HG03108 (cell line): ENCODE measurements at regions not wholly inside any gene's neighbourhood (a gene's known extent, or its start where the extent isn't known, plus 50 kb on each side); places are given as distances from the start of the nearest gene placed in this dataset.

Experiments
- ATAC-seq: cut with Tn5 transposase; IDR thresholded peaks from one replicate; pipeline ENCODE4 v1.9.1; 2021; ENCODE audit warnings: moderate library complexity; ENCODE audit not compliant: unreplicated experiment

DNA sequence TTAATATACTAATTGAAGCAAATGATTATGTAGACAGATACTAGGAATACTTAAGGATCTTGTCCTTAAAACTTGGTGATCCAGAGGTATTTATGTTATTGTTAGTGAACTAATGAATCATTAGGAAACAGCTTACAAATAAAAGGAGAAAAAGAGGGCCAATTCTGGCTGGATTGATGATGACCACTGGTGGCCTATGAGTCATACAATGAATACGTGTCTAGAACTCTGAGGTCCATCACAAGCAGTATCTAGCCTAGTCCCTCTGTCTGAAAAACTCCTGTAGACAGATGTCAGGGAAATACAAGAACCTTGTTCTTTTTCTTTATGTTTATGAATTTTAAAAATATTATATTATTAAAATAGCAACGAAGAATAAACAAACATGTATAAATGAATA is 51.7 kb upstream of the RTL1 start:
- no peak for ATAC-seq

DNA sequence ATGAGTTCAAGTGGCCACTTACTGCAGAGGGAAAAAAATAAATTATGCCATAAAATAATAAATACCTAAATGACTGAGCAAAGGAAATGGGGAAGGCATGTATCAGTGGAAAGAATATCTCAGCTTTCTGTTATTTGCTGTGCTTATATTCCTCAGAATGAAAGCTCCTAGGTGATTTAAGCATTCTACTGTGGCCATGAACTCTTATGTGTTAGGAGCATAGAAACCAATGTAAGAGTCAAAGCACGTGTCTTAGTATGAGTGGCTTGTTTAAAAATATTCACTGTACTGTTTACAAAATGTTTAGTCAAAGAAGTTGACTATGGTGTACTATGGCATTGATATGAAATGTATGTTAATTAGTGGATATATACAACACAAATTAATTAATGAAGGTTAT is 59.0 kb upstream of the RTL1 start:
- no peak for ATAC-seq

- no peak for ATAC-seq
Observed at GRCh38 chr14:100965296-100965695, 61.8 kb upstream of the RTL1 start.

DNA sequence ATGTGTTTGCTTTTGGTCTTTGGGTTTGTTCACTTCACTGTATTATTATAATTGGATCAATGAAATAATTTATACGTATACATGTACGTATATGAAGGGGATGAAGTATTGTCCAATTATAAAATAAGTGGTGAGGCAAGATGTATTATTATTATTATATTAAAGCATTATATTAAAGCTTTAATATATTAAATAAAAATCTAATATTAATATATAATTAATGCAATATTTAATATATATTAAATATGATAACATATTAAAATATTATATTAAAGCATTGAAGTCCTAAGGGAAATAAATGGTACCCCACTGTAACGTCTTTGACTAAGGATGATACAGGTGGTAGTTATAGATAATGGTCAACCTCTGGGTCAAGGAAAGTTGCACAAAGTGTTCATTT is 63.7 kb upstream of the RTL1 start:
- no peak for ATAC-seq

DNA sequence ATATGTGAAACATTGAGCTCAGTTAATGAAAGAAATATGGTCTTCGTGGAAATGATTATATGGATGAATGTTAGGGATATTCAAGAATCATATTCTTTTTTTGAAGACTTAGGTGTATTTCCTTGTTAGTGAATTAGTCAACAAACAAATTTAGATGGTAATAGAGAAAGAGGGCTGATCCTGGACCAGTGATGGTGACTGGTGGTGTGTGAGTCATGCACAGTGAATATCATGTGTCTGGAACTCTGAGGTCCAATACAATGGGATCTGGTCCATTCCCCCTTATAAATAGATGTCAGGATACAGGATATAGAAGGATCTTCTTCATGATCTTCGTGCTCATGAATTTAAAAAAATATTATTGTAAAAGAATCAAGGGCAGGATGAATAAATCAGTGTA is 64.4 kb upstream of the RTL1 start:
- no peak for ATAC-seq

DNA sequence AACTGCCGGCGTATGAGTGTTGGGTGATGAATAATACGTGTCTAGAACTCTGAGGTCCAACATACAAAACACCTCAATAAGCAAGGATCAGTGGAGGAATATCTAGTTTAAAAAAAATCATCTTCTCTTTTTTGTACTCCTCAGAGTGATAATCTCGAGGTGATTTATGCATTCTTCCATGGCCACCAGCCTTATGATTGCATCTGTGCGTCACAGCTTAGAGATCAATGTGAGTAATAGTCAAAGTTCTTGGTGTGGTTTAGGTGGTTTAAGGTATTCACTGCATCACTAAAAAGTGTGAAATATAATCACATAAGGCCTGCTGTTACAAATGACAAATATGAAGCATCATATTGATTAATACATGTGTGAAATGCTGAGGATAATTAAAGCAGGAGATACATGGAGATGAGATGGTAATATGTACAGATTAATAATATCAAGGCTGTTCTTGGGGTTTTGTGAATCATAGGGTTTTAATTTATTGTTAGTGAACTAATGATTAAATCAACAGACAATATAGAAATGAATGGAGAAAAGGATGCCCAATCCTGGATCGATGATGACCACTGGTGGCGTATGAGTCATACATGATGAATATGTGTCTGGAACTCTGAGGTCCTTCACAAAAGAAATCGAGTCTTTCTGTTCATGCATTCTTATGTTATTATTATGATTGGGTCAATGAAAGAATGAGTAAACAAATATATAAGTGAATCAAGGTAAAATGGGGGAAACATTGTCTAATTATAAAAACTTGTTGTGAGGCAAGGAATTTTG is 68.8 kb upstream of the RTL1 start:
- ATAC-seq = no peak

DNA sequence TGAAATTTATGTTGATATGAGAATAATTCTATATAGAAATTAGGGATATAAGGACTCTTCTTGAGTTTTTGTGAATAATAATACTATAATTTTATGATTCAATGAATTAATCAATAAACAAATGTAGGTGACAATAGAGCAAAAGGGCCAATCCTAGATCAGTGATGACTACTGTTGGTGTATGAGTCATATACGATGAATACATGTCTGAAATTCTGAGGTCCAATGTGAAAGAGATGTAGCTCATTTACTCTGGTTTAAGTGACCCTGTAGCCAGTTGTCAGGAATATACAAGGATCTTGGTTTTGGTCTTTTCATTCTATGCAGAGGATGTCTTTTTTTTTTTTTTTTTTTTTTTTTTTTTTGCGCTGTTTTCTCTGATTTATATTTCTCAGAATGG is 72.1 kb upstream of the RTL1 start:
- ATAC-seq = no peak

DNA sequence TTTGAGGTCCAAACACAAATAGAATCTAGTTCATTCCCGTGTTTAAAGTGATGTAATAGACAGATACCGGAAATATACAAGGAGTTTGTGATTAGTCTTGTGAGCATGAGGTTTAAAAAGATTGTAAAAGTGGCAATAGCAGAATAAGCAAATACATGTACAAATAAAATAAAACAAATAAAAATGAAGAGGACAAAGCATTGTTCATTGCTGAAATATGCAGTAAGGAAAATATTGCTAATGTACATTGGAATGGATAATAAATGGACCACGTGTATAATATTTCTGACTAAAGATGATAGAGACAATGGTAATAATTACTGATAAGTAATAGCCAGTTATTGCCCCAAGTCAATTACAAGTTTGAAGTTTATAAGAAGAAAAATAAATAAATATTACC is 75.6 kb upstream of the RTL1 start:
- no peak for ATAC-seq

GRCh38 chr14:100979780-100980179 is 76.3 kb upstream of the RTL1 start:
- no peak for ATAC-seq

DNA sequence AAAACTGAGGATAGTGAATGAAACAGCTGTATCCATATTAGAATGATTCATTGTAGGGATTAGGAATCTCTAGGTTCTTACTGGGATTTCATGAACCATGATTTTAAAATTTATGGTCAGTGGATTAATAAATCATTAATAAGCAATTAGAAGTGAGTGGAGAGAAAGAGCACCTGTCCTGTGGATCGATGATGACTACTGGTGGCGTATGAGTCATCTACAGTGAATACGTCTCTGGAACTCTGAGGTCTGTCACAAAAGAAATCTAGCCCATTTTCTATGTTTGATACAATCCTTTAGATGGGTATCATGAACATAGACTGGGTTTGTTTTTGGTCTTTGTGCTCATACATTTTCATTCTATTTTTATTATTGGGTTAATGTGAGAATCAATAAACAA is 77.3 kb upstream of the RTL1 start:
- ATAC-seq = no peak

- ATAC-seq = no peak
Observed at GRCh38 chr14:100981809-100982208, 78.3 kb upstream of the RTL1 start.

DNA sequence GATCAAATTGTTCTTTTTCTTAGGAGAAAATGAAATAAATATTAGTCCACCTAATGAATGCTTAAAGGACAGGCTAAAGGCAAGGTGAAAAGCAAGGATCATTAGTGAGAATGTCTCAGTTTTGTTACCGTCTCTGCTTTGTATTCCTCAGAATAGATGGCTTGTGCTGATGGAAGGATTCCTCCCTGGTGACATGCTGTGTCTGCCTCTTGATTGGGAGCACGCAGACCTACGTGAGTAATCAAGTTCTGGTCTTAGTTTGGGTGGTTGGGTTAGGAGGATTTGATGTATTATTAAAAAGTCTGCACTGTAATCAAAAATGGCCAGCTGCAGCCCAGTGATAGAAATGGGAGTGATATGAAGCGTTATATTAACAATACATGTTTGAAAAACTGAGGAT is 78.8 kb upstream of the RTL1 start:
- no peak for ATAC-seq

GRCh38 chr14:100982762-100983161 is 79.2 kb upstream of the RTL1 start:
- ATAC-seq = no peak

DNA sequence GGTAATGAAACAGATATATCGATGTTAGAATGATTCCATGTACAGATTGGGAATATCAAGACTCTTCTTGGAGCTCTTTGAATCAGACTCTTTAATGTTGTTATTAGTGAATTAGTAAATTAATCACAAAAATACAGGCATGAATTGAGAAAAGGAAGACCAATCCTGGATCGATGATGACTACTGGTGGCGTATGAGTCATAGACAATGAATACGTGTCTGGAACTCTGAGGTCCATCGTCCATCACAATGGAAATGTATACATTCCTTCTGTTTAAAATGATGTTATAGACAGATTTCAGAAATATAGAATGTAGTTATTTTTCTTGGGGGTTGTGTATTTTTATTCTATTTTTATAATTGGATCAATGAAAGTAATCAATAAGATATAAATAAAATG is 80.2 kb upstream of the RTL1 start:
- no peak for ATAC-seq

GRCh38 chr14:100988011-100988410 is 84.5 kb upstream of the RTL1 start:
- ATAC-seq = no peak

DNA sequence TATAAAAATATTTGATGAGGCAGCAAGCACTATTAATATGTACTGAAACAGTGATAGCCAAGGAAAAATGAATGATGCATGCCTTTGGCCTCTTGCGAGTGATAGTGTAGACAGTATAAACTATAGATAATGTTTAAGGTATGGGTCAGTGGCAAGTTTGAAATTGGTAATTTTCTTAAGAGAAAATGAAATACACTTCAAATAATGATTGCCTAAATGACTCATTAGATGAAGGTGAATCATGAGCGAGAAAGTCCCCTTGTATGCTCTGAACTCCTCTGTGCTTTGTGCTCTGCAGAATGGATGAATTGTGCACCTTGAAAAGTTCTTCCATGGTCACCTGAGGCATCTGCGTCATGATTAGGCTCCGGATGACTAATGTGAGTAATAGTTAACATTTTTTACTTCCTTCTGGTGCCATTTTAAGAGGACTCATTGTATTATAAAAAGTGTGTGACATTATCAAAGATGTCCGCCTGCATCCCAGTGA is 84.9 kb upstream of the RTL1 start:
- no peak for ATAC-seq

- no peak for ATAC-seq
Observed at GRCh38 chr14:100988956-100989355, 85.4 kb upstream of the RTL1 start.

DNA sequence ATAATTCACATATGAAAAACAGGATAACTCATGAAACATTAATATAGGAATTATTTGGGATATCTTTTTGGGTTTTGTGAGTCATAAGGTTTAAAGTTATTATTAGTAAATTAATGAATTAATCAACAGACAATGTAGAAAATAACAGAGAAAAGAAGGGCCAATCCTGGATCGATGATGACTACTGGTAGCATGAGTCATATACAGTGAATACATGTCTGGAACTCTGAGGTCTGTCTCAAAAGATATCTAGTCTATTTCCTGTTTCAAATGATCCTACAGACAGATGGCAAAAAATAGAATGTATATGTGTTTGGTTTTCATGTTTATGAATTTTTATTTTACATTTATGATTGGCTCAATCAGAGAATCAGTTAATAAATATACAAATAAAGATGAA is 86.4 kb upstream of the RTL1 start:
- ATAC-seq = no peak

DNA sequence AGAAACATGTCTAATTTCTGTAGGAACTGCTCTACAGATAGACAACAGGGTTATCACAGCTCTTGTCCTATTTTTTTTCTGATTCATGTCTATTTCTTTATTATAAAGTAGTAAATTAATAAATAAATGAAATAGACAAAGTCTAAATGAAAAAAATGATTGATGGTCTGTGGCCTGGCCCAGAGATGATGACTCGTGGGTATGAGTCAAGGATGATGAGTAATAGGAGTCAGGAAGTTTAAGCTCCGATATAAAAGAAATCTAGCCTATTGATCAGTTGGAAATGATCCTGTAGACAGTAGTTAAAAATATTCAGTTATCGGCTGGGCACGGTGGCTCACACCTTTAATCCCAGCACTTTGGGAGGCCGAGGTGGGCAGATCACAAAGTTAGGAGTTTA is 90.6 kb upstream of the RTL1 start:
- ATAC-seq = no peak

DNA sequence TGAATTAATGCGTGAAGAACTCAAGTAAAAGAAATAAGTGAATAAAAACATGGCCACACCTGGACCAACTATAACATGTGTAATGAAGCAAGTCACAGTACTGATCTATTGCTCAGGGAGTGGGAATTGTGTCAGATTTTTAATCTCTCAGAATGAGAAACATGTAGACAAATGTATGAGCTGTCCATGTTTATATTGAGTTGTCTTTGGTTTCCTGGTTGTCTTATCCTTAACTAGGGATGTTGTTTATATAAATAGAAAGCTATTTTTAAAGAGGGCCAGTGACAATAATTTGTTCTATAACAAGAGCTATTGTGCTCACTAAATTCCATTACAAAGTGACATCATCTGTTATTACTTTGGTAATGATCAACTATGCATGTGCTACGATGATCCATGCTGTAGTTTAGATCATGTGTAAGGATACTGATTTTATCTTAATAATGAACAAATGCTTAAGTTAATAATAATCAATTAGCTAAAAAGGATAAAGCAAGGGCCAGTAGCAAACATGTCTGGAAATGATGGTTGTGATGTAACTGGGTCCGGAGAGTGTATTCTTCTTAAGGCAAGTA is 91.3 kb upstream of the RTL1 start:
- ATAC-seq = no peak

DNA sequence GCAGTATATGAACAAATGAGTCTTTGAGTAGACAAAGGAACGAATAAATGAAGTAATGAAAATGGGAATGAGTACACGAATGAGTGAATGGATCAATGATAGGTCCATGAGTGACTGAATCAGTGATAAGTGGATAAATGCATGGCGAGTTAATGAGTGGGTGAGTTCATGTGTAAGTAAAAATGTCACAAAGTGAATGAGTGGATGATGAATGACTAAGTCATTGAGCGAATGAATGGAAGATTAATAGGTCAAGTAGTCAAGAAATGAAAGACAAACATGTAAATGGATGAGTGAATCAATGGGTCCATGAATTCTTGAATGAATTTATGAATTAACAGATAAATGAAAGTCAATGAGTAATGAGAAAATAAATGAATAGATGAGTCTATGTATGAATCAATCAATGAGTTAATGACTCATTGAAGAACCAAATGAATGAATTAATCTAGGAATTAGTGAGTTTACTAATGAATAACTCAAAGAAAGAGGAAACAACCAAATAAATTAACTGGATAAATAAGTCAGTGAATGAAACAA is 97.3 kb upstream of the RTL1 start:
- ATAC-seq = no peak

DNA sequence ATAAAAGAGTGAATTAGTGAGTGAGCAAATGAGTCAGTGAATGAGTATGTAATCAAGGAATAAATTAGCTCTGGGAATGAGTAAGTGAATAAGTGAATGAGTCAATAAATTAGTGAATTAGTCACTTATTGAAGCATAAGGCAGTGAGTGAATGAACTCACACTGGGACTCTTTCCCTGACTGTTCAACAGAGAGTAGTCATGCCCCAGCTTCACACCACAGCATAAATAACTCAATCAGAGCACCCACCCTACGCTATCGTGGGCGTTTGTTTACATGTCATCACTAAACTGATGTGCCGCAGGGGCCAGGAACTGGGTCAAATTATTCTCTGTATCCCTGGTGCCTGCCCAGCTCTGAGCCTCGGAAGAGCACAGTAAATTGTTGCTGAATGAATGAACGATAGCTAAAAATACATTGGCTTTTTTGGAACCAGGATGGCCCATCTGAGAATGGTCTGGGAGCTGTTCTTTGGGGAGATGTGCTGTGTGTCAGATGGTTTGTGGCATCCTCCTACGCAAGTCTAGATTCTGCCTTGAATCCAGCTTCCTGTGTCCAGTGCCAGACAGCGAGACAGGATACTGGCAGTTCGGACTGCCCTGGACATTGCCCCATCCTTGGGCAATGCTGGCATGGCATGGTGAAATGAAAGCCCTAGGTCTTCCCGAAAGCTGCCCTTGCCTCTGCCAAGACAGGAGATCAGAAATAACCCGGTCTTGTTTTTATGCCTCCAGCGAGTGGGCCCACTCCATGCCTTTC is 98.0 kb upstream of the RTL1 start:
- ATAC-seq = no peak
